Gastroesophageal sphincter (tissue), 4 donors: ENCODE measurements at regions not wholly inside any gene's neighbourhood (a gene's known extent, or its start where the extent isn't known, plus 50 kb on each side); places are given as distances from the start of the nearest gene placed in this dataset.

Source experiments
- ATAC-seq: fragments of 150-250 bp; one replicate; pipeline ENCODE4 v1.9.1; 2016; ENCODE audit warnings: mild to moderate bottlenecking, moderate library complexity
- H3K27ac ChIP-seq, 4 donors: fragments of 200-600 bp; sonication (generic) in 3 of 4; 1 replicate in 3 of 4; 2 replicates in 1 of 4; pipeline ENCODE4 v1.5.1; 2016 to 2019
- H3K27me3 ChIP-seq: fragments of 200-600 bp; sonication (generic); one replicate; pipeline ENCODE4 v1.5.1; 2019
- H3K36me3 ChIP-seq, 2 donors: fragments of 200-600 bp; sonication (generic); one replicate each; pipeline ENCODE4 v1.5.1; 2019; ENCODE audit warnings: control low read depth in 1 of 2
- H3K4me1 ChIP-seq, 3 donors: fragments of 200-600 bp; sonication (generic); 1 replicate in 2 of 3; 2 replicates in 1 of 3; pipeline ENCODE4 v1.5.1; 2016 to 2019; ENCODE audit warnings: control low read depth in 2 of 3
- H3K4me3 ChIP-seq, 2 donors: fragments of 200-600 bp; sonication (generic); one replicate each; pipeline ENCODE4 v1.5.1; 2019; ENCODE audit warnings: mild to moderate bottlenecking in 1 of 2, moderate library complexity in 1 of 2
- H3K9me3 ChIP-seq, 3 donors: fragments of 200-600 bp; sonication (generic); one replicate each; pipeline ENCODE4 v1.5.1; 2017 to 2019; ENCODE audit warnings: control low read depth in 2 of 3
- EP300 ChIP-seq: sonication (generic); formaldehyde crosslinking; IDR thresholded peaks from one replicate; pipeline ENCODE4 v1.6.1; 2017; ENCODE audit warnings: antibody characterized with exemption, mild to moderate bottlenecking
- POLR2A ChIP-seq, 2 donors: fragments of 450-650 bp; IDR thresholded peaks; one replicate each; pipeline ENCODE4 v1.6.1; 2017; ENCODE audit warnings: antibody characterized with exemption in 2 of 2, mild to moderate bottlenecking in 2 of 2, moderate library complexity in 1 of 2
- POLR2AphosphoS5 ChIP-seq: sonication (generic); formaldehyde crosslinking; IDR thresholded peaks from one replicate; pipeline ENCODE4 v1.6.1; 2017; ENCODE audit warnings: antibody characterized with exemption
- WGBS, 2 donors: methylation state at CpG; one replicate each; pipeline ENCODE4 v1.1.5; 2018; ENCODE audit warnings: low coverage in 1 of 2; 5-methylcytosine and 5-hydroxymethylcytosine counted together
- TF ChIP-seq, protein P1 (sequence below), 4 experiments: fragments of 200-600 bp in 2 of 4; fragments of 450-650 bp in 2 of 4; sonication (generic) in 1 of 4; IDR thresholded peaks; one replicate each; pipeline ENCODE4 v1.5.1; 2017 to 2019; ENCODE audit warnings: antibody characterized with exemption in 4 of 4, mild to moderate bottlenecking in 2 of 4, moderate library complexity in 2 of 4

GRCh38 chr2:13156916-13157315 lies 440.2 kb downstream of the TRIB2 start:
- H3K27me3 ChIP-seq = no peaks in the 10 kb centered on the region
- WGBS, 2 donors = 25 to 41% methylated on average over 2 of the region's 2 CpGs
- no peak for ATAC-seq

GRCh38 chr2:13158466-13158865 lies 441.7 kb downstream of the TRIB2 start:
- no peaks in the 10 kb centered on the region for H3K36me3 ChIP-seq
- 51 to 58% methylated on average over 3 of the region's 3 CpGs for WGBS, 2 donors
- H3K4me1 ChIP-seq = no peaks in the 10 kb centered on the region
- no peak for ATAC-seq
- no peak overlapping the region for H3K27ac ChIP-seq
- TF ChIP-seq POLR2A (IDR thresholded peaks at IDR 0.05) = no peak
- TF ChIP-seq, protein P1, sequence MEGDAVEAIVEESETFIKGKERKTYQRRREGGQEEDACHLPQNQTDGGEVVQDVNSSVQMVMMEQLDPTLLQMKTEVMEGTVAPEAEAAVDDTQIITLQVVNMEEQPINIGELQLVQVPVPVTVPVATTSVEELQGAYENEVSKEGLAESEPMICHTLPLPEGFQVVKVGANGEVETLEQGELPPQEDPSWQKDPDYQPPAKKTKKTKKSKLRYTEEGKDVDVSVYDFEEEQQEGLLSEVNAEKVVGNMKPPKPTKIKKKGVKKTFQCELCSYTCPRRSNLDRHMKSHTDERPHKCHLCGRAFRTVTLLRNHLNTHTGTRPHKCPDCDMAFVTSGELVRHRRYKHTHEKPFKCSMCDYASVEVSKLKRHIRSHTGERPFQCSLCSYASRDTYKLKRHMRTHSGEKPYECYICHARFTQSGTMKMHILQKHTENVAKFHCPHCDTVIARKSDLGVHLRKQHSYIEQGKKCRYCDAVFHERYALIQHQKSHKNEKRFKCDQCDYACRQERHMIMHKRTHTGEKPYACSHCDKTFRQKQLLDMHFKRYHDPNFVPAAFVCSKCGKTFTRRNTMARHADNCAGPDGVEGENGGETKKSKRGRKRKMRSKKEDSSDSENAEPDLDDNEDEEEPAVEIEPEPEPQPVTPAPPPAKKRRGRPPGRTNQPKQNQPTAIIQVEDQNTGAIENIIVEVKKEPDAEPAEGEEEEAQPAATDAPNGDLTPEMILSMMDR (IDR thresholded peaks at IDR 0.05) = no peak
- no peak for TF ChIP-seq EP300
- TF ChIP-seq POLR2AphosphoS5 = no peak
- H3K27me3 ChIP-seq = no peaks in the 10 kb centered on the region
- no peaks in the 10 kb centered on the region for H3K9me3 ChIP-seq
- H3K4me3 ChIP-seq = no peak overlapping the region

More at GRCh38 chr2:13156916-13157315, 440.2 kb downstream of the TRIB2 start:
- Histone ChIP-seq H3K4me3 (no peak overlapping the region), H3K4me1 (no peaks in the 10 kb centered on the region), H3K27ac (no peak overlapping the region), H3K9me3 (no peaks in the 10 kb centered on the region), H3K36me3 (no peaks in the 10 kb centered on the region)
- TF ChIP-seq, protein P1 (IDR thresholded peaks at IDR 0.05) = no peak
- TF ChIP-seq EP300 (no peak), POLR2A (IDR thresholded peaks at IDR 0.05) (no peak), POLR2AphosphoS5 (no peak)

- TF ChIP-seq EP300 (no peak), POLR2A (IDR thresholded peaks at IDR 0.05) (no peak)
- H3K9me3 ChIP-seq = peaks cover 0 to 9% (median 0%) of the 10 kb centered on the region in 3 donors
- H3K27me3 ChIP-seq = no peaks in the 10 kb centered on the region
- no peak overlapping the region for H3K4me3 ChIP-seq
- H3K27ac ChIP-seq = no peak overlapping the region
- no peak for ATAC-seq
- no peaks in the 10 kb centered on the region for H3K4me1 ChIP-seq
- no peaks in the 10 kb centered on the region for H3K36me3 ChIP-seq
- WGBS, 2 donors = 47 to 57% methylated on average over 1 of the region's 1 CpG
Measured at GRCh38 chr2:13180729-13181128, 464.0 kb downstream of the TRIB2 start.

DNA sequence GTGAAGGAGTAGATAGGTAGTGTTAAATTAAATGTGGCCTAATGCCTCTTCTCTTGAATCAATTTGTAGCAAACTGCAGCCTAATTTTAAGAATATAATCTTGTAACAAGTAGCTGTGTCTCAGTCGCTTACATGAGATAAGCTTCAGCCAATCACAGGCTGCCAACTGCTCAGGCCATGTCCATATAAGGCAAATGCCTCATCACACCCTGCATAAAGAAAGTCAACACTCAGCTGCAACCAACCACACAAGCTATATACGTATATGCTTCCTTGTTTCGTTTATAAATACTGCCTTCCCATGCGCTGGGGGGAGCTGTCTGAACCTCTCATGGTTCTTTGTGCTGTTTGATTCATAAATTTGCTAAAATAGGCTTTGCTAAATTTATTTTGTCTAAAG lies 476.3 kb downstream of the TRIB2 start:
- no peak overlapping the region for H3K4me3 ChIP-seq
- ATAC-seq = no peak
- peaks cover 4% of the 10 kb centered on the region for H3K27me3 ChIP-seq
- TF ChIP-seq POLR2AphosphoS5 (no peak), POLR2A (IDR thresholded peaks at IDR 0.05) (no peak), EP300 (no peak)
- TF ChIP-seq, protein P1 (IDR thresholded peaks at IDR 0.05) = no peak
- H3K4me1 ChIP-seq = no peaks in the 10 kb centered on the region
- H3K9me3 ChIP-seq = no peaks in the 10 kb centered on the region
- H3K36me3 ChIP-seq = no peaks in the 10 kb centered on the region
- 57 to 76% methylated on average over 4 of the region's 4 CpGs for WGBS, 2 donors
- no peak overlapping the region for H3K27ac ChIP-seq

- Histone ChIP-seq H3K27ac (no peak overlapping the region), H3K4me1 (no peaks in the 10 kb centered on the region), H3K9me3 (no peaks in the 10 kb centered on the region), H3K4me3 (no peak overlapping the region), H3K36me3 (no peaks in the 10 kb centered on the region), H3K27me3 (peaks cover 4% of the 10 kb centered on the region)
- TF ChIP-seq POLR2A (IDR thresholded peaks at IDR 0.05) = no peak
- TF ChIP-seq, protein P1 (IDR thresholded peaks at IDR 0.05) = peak in 1 of 4 experiments; percentile 18
- no peak for ATAC-seq
- 0 to 8% methylated on average over 1 of the region's 1 CpG for WGBS, 2 donors
Measured at GRCh38 chr2:13193900-13194299, 477.2 kb downstream of the TRIB2 start.
